Astrocyte (in vitro differentiated cells and primary cell): ENCODE measurements at regions not wholly inside any gene's neighbourhood (a gene's known extent, or its start where the extent isn't known, plus 50 kb on each side); places are given as distances from the start of the nearest gene placed in this dataset.
"Not testable (repeated sequence)": the region's sequence is repeated elsewhere in the genome, so short reads cannot be mapped to it uniquely, and the experiment has no call there.

Experiments
- DNase-seq: peaks from one replicate; pipeline ENCODE4 v3.0.0-alpha.2; 2010; ENCODE audit warnings: low read depth
- FAIRE-seq: peaks from 2 replicates; lab custom pipeline; 2011; peaks lifted over from hg19 to GRCh38; lab: Jason Lieb, UNC
- H2AFZ ChIP-seq: 2 replicates; pipeline ENCODE4 v1.6.0; 2012; ENCODE audit warnings: low read depth, low read length, inconsistent platforms
- H3K27ac ChIP-seq: 2 replicates; pipeline ENCODE4 v1.5.1; 2011; ENCODE audit warnings: low read depth, low read length, inconsistent platforms
- H3K27me3 ChIP-seq: 2 replicates; pipeline ENCODE4 v1.6.0; 2011; ENCODE audit warnings: low read length, inconsistent platforms; ENCODE audit not compliant: insufficient read depth
- H3K36me3 ChIP-seq: 2 replicates; pipeline ENCODE4 v1.5.1; 2011; ENCODE audit warnings: low read length, inconsistent platforms; ENCODE audit not compliant: insufficient read depth
- H3K4me1 ChIP-seq: 2 replicates; pipeline ENCODE4 v1.5.1; 2011; ENCODE audit warnings: low read length, inconsistent platforms; ENCODE audit not compliant: insufficient read depth
- H3K4me2 ChIP-seq: 2 replicates; pipeline ENCODE4 v1.6.0; 2012; ENCODE audit warnings: low read length, inconsistent platforms
- H3K4me3 ChIP-seq: 2 replicates; pipeline ENCODE4 v1.5.1; 2011; ENCODE audit warnings: low read depth, mild to moderate bottlenecking, low read length, inconsistent platforms; ENCODE audit not compliant: insufficient read depth
- H3K79me2 ChIP-seq: 2 replicates; pipeline ENCODE4 v1.6.0; 2012; ENCODE audit warnings: mild to moderate bottlenecking, low read length, inconsistent platforms; ENCODE audit not compliant: insufficient read depth
- H3K9ac ChIP-seq: 2 replicates; pipeline ENCODE4 v1.6.0; 2012; ENCODE audit warnings: mild to moderate bottlenecking, low read length, inconsistent platforms
- H3K9me3 ChIP-seq: 2 replicates; pipeline ENCODE4 v1.5.1; 2012; ENCODE audit warnings: low read depth, mild to moderate bottlenecking, low read length, inconsistent platforms; ENCODE audit not compliant: insufficient read depth
- H4K20me1 ChIP-seq: 2 replicates; pipeline ENCODE4 v1.6.0; 2012; ENCODE audit warnings: low read length, inconsistent platforms; ENCODE audit not compliant: insufficient read depth
- H3K27ac Mint-ChIP-seq: one replicate; pipeline ENCODE4 v1.8.0; 2021; ENCODE audit warnings: mild to moderate bottlenecking, mixed read lengths; ENCODE audit not compliant: unreplicated experiment
- H3K27me3 Mint-ChIP-seq: one replicate; pipeline ENCODE4 v1.8.0; 2021; ENCODE audit warnings: low read depth, mixed read lengths; ENCODE audit not compliant: unreplicated experiment
- H3K36me3 Mint-ChIP-seq: one replicate; pipeline ENCODE4 v1.8.0; 2021; ENCODE audit warnings: low read depth, mixed read lengths; ENCODE audit not compliant: unreplicated experiment
- H3K4me1 Mint-ChIP-seq: one replicate; pipeline ENCODE4 v1.8.0; 2021; ENCODE audit warnings: low read depth, mixed read lengths; ENCODE audit not compliant: unreplicated experiment
- H3K4me3 Mint-ChIP-seq: one replicate; pipeline ENCODE4 v1.8.0; 2021; ENCODE audit warnings: mild to moderate bottlenecking, moderate library complexity, mixed read lengths; ENCODE audit not compliant: unreplicated experiment
- H3K9me3 Mint-ChIP-seq: one replicate; pipeline ENCODE4 v1.8.0; 2021; ENCODE audit warnings: mild to moderate bottlenecking, mixed read lengths; ENCODE audit not compliant: unreplicated experiment
- CTCF ChIP-seq: IDR thresholded peaks from 2 replicates; pipeline ENCODE4 v1.5.1; 2011; ENCODE audit warnings: low read depth, mild to moderate bottlenecking, inconsistent platforms, low read length, moderate library complexity; ENCODE audit not compliant: insufficient read depth
- EZH2 ChIP-seq: IDR thresholded peaks from 2 replicates; pipeline ENCODE4 v1.6.1; 2012; ENCODE audit warnings: mild to moderate bottlenecking, low read length, inconsistent platforms; ENCODE audit not compliant: insufficient read depth

GRCh38 chr12:46477541-46477940, 105.0 kb upstream of the SLC38A2 start:
- Histone ChIP-seq H3K4me2 (no peak overlapping the region), H3K9me3 (no peaks in the 10 kb centered on the region), H2AFZ (no peak overlapping the region), H3K4me1 (peaks cover 20% of the 10 kb centered on the region), H4K20me1 (no peaks in the 10 kb centered on the region), H3K4me3 (no peak overlapping the region), H3K36me3 (no peaks in the 10 kb centered on the region), H3K27ac (no peak overlapping the region), H3K9ac (no peak overlapping the region), H3K27me3 (no peaks in the 10 kb centered on the region), H3K79me2 (no peaks in the 10 kb centered on the region)
- Mint-ChIP-seq H3K36me3 (peaks cover 9% of the 10 kb centered on the region), H3K27ac (no peak overlapping the region), H3K4me1 (peaks cover 20% of the 10 kb centered on the region), H3K27me3 (no peaks in the 10 kb centered on the region), H3K4me3 (no peak overlapping the region), H3K9me3 (no peaks in the 10 kb centered on the region)
- no peak for FAIRE-seq
- TF ChIP-seq CTCF = no peak
- no peak for TF ChIP-seq EZH2
- no peak for DNase-seq

GRCh38 chr12:46475972-46476645, 103.5 kb upstream of the SLC38A2 start:
- Mint-ChIP-seq H3K9me3 (no peaks in the 10 kb centered on the region), H3K4me1 (peaks cover 26% of the 10 kb centered on the region), H3K27ac (no peak overlapping the region), H3K27me3 (no peaks in the 10 kb centered on the region), H3K4me3 (no peak overlapping the region), H3K36me3 (peaks cover 9% of the 10 kb centered on the region)
- H4K20me1 ChIP-seq = no peaks in the 10 kb centered on the region
- no peaks in the 10 kb centered on the region for H3K36me3 ChIP-seq
- H3K4me1 ChIP-seq = peaks cover 31% of the 10 kb centered on the region
- no peak overlapping the region for H2AFZ ChIP-seq
- FAIRE-seq (no peak), DNase-seq (no peak)
- no peaks in the 10 kb centered on the region for H3K27me3 ChIP-seq
- H3K9ac ChIP-seq = no peak overlapping the region
- no peak overlapping the region for H3K27ac ChIP-seq
- H3K4me2 ChIP-seq = no peak overlapping the region
- H3K79me2 ChIP-seq = no peaks in the 10 kb centered on the region
- H3K4me3 ChIP-seq = no peak overlapping the region
- no peak for TF ChIP-seq EZH2
- no peak for TF ChIP-seq CTCF
- no peaks in the 10 kb centered on the region for H3K9me3 ChIP-seq

- H3K4me2 ChIP-seq = peak overlapping the region; percentile 73
- not testable (repeated sequence) for H3K79me2 ChIP-seq, H3K27me3 ChIP-seq, H2AFZ ChIP-seq, H3K9me3 Mint-ChIP-seq, H4K20me1 ChIP-seq, H3K27me3 Mint-ChIP-seq, H3K9me3 ChIP-seq, H3K36me3 ChIP-seq, DNase-seq, H3K4me3 Mint-ChIP-seq, H3K4me3 ChIP-seq, H3K9ac ChIP-seq, FAIRE-seq, H3K36me3 Mint-ChIP-seq
- Mint-ChIP-seq H3K4me1 (peaks cover 28% of the 10 kb centered on the region), H3K27ac (peak overlapping the region; percentile 23)
- peak overlapping the region; percentile 76 for H3K27ac ChIP-seq
- peaks cover 38% of the 10 kb centered on the region for H3K4me1 ChIP-seq
Measured at GRCh38 chr12:46474385-46474784, 101.8 kb upstream of the SLC38A2 start.
